WI38 (cell line): ENCODE measurements at regions not wholly inside any gene's neighbourhood (a gene's known extent, or its start where the extent isn't known, plus 50 kb on each side); places are given as distances from the start of the nearest gene placed in this dataset.

ENCODE experiments used
- H3K4me3 ChIP-seq: 2 replicates; pipeline ENCODE4 v1.5.1; 2011; ENCODE audit warnings: low read depth, mild to moderate bottlenecking, control low read depth, low read length
- CTCF ChIP-seq: IDR thresholded peaks from 2 replicates; pipeline ENCODE4 v1.5.1; 2012; ENCODE audit warnings: low read depth, mild to moderate bottlenecking, control low read depth, low read length

- no peak overlapping the region for H3K4me3 ChIP-seq
- no peak for TF ChIP-seq CTCF
Observed at GRCh38 chr4:14580061-14580460, 422.2 kb upstream of the CPEB2 start.

DNA sequence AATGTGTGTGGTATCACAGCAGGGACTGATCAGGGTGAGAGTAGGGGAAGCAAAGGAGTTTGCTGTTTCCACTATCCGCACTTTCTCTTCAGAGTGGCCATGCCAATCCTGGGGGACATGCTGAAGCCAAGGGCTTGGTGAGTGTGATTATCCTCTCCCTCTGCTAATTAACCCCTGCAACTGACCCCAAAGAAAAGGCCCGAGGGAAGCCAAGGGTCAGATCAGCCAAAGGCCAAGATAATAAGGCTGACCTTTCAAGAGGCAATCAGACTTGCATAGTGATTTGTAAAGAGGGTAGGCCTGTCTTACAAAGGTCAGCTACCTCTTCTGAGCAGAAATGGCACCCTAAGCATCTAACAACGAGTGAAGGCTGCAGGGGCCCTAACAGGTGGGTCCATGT is 420.5 kb upstream of the CPEB2 start:
- no peak overlapping the region for H3K4me3 ChIP-seq
- TF ChIP-seq CTCF, result no peak

DNA sequence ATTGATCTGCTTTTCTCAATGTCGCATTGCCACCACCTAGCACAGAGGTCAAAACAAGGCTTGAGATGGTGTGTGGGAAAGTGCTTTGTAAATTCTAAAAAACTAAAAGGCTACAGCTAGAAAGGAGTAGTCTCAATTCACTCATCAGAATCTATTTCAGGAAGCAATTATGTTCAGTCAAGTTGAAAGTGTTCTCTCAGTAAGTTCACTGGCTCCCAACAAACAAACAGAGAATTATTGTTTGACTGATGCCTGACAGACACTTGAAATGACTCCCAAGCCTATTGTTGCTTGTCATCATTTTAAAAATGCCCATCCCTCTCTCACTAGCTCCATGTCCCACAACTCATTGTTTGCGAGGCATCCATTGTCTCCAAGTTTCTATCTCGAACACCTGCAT is 419.6 kb upstream of the CPEB2 start:
- TF ChIP-seq CTCF, result no peak
- no peak overlapping the region for H3K4me3 ChIP-seq

- H3K4me3 ChIP-seq, result no peak overlapping the region
- no peak for TF ChIP-seq CTCF
Observed at GRCh38 chr4:14583331-14583730, 418.9 kb upstream of the CPEB2 start.

- H3K4me3 ChIP-seq, result no peak overlapping the region
- TF ChIP-seq CTCF, result no peak
Observed at GRCh38 chr4:14583752-14584151, 418.5 kb upstream of the CPEB2 start.

DNA sequence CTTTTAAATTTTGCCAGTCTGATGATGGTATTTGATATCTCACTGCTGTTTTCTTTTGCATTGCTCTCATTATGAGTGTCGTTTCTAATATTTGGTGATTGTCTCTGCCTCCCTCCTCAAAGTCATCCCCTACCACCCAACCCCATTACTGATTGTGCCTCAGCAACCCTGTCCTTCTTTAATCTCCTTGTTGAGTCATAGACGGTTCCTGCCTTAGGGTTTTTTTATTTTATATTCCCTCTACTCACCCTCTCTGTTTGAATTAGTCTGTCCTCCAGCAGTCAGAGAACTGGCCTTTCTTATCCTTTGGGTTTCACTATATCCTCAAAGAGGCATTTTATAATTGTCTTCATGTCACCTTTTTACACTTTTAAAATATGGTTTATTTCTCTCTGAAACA is 409.3 kb upstream of the CPEB2 start:
- TF ChIP-seq CTCF, result no peak
- H3K4me3 ChIP-seq, result no peak overlapping the region

DNA sequence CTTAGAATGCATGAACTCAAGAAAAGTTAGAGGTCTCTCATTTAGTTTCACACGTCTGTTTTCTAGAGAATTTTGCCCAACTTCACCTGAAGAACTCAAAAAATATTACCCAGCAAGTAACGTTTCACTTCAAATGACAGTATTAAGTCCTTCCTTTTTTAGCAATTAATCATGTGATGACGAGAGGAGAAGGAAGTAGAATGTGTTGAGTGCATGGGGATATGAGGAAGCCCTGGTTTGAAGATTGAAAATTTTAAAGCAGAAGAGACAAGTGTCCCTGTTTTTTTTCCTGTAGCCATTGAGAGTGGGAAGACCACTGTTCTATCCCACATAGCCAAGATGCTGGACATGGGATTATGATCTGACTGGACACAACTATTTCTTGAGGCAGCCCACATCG is 406.3 kb upstream of the CPEB2 start:
- no peak for TF ChIP-seq CTCF
- no peak overlapping the region for H3K4me3 ChIP-seq
